HCT116 (cell line): ENCODE measurements at regions not wholly inside any gene's neighbourhood (a gene's known extent, or its start where the extent isn't known, plus 50 kb on each side); places are given as distances from the start of the nearest gene placed in this dataset.

Source experiments
- ATAC-seq: fragments of 200-7000 bp; cut with Tn5 transposase; 2 replicates; pipeline ENCODE4 v1.9.1; 2020; ENCODE audit warnings: mild to moderate bottlenecking, moderate library complexity
- BruUV-seq: library from RNA; stranded (reverse); fragments of 400-500 nt; replicated peaks from 2 replicates; lab custom pipeline; 2021; lab: Mats Ljungman, UMichigan
- CTCF ChIA-PET: fragments of 300-600 bp; sonication (Branson Sonifier 250); formaldehyde crosslinking; loops from one replicate; lab custom pipeline; 2021; ENCODE audit warnings: antibody characterized with exemption; lab: Charles Lee
- POLR2A ChIA-PET: fragments of 300-600, 350-600 bp; sonication (Branson Sonifier 250); formaldehyde crosslinking; loops from one replicate; lab custom pipeline; 2021; ENCODE audit warnings: antibody characterized with exemption; lab: Charles Lee
- RAD21 ChIA-PET, 2 experiments: fragments of 300-600 bp; sonication (Branson Sonifier 250); formaldehyde crosslinking; loops; one replicate each; lab custom pipeline; 2023; ENCODE audit warnings: low total read pairs in 2 of 2; ENCODE audit not compliant: uncharacterized antibody in 2 of 2, unreplicated experiment in 2 of 2, low non-redundant PET in 1 of 2; lab: Charles Lee
- DNase-seq: peaks from one replicate; pipeline ENCODE4 v3.0.0-alpha.2; 2010; ENCODE audit warnings: low read depth, low spot score
- H2AFZ ChIP-seq: fragments of 200-600 bp; shearing (Covaris generic), sonication (generic); 2 replicates; pipeline ENCODE4 v1.6.1; 2017; ENCODE audit warnings: low read depth, mixed run types, mixed read lengths, antibody characterized with exemption, low read length; ENCODE audit not compliant: poor library complexity, severe bottlenecking
- H3K27ac ChIP-seq: 2 replicates; pipeline ENCODE4 v1.5.1; 2012; ENCODE audit warnings: low read depth, low read length
- H3K27me3 ChIP-seq: fragments of 200-600 bp; sonication (generic); 2 replicates; pipeline ENCODE4 v1.6.1; 2016; ENCODE audit warnings: mixed run types, low read length, mixed read lengths; ENCODE audit not compliant: insufficient read depth
- H3K36me3 ChIP-seq, 2 experiments: fragments of 200-500 bp in 1 of 2; fragments of 200-600 bp in 1 of 2; sonication (Bioruptor generic) in 1 of 2; sonication (generic) in 1 of 2; 2 replicates each; pipeline versions ENCODE4 v1.5.1 to v1.6.1; 2014 to 2016; ENCODE audit warnings: low read length in 2 of 2, inconsistent platforms in 1 of 2, mixed read lengths in 1 of 2, mixed run types in 1 of 2; ENCODE audit not compliant: insufficient read depth in 2 of 2, control insufficient read depth in 1 of 2
- H3K4me1 ChIP-seq, 2 experiments: fragments of 200-600 bp in 1 of 2; sonication (generic) in 1 of 2; 2 replicates each; pipeline versions ENCODE4 v1.5.1 to v1.6.1; 2012 to 2017; ENCODE audit warnings: low read length in 2 of 2, inconsistent platforms in 1 of 2, mild to moderate bottlenecking in 1 of 2, mixed read lengths in 1 of 2, mixed run types in 1 of 2, moderate library complexity in 1 of 2; ENCODE audit not compliant: insufficient read depth in 2 of 2, control insufficient read depth in 1 of 2
- H3K4me2 ChIP-seq: fragments of 200-600 bp; sonication (generic); 2 replicates; pipeline ENCODE4 v1.6.1; 2017; ENCODE audit warnings: mixed run types, low read length, mixed read lengths
- H3K4me3 ChIP-seq, 2 experiments: fragments of 200-600 bp in 1 of 2; sonication (generic) in 1 of 2; replicated peaks in 1 of 2; 2 replicates each; pipeline ENCODE4 v1.5.1; 2011 to 2016; ENCODE audit warnings: low read length in 2 of 2, control low read depth in 1 of 2, low read depth in 1 of 2, mild to moderate bottlenecking in 1 of 2, mixed read lengths in 1 of 2, mixed run types in 1 of 2
- H3K79me2 ChIP-seq: fragments of 200-600 bp; sonication (generic); 2 replicates; pipeline ENCODE4 v1.6.1; 2017; ENCODE audit warnings: mild to moderate bottlenecking, mixed run types, low read length, moderate library complexity, mixed read lengths; ENCODE audit not compliant: insufficient read depth
- H3K9ac ChIP-seq: fragments of 200-600 bp; sonication (generic); 2 replicates; pipeline ENCODE4 v1.6.1; 2016; ENCODE audit warnings: low read length, mixed read lengths
- H3K9me2 ChIP-seq: fragments of 200-600 bp; sonication (generic), shearing (Covaris generic); 2 replicates; pipeline ENCODE4 v1.6.1; 2017; ENCODE audit warnings: mixed run types, mild to moderate bottlenecking, moderate library complexity; ENCODE audit not compliant: insufficient read depth
- H3K9me3 ChIP-seq, 2 experiments: fragments of 200-500 bp in 1 of 2; fragments of 200-600 bp in 1 of 2; sonication (Bioruptor generic) in 1 of 2; sonication (generic) in 1 of 2; 2 replicates each; pipeline ENCODE4 v1.6.1; 2014 to 2017; ENCODE audit warnings: low read length in 2 of 2, mixed read lengths in 2 of 2, inconsistent platforms in 1 of 2, low read depth in 1 of 2, mild to moderate bottlenecking in 1 of 2, mixed run types in 1 of 2, moderate library complexity in 1 of 2; ENCODE audit not compliant: control insufficient read depth in 1 of 2, insufficient read depth in 1 of 2
- H4K20me1 ChIP-seq: fragments of 200-600 bp; sonication (generic), shearing (Covaris generic); 2 replicates; pipeline ENCODE4 v1.6.1; 2017; ENCODE audit warnings: mixed run types, mild to moderate bottlenecking, moderate library complexity; ENCODE audit not compliant: insufficient read depth
- CEBPB ChIP-seq: IDR thresholded peaks from 2 replicates; pipeline ENCODE4 v1.6.1; 2012; ENCODE audit warnings: low read depth
- EGR1 ChIP-seq: IDR thresholded peaks from 2 replicates; pipeline ENCODE4 v1.6.1; 2012; ENCODE audit warnings: low read depth
- ELF1 ChIP-seq: IDR thresholded peaks from 2 replicates; pipeline ENCODE4 v1.6.1; 2012; ENCODE audit warnings: low read depth, borderline replicate concordance
- FOSL1 ChIP-seq: IDR thresholded peaks from 2 replicates; pipeline ENCODE4 v1.6.1; 2012; ENCODE audit warnings: low read depth
- JUND ChIP-seq: IDR thresholded peaks from 2 replicates; pipeline ENCODE4 v1.6.1; 2012
- POLR2AphosphoS5 ChIP-seq: IDR thresholded peaks from 2 replicates; pipeline ENCODE4 v1.6.1; 2011; ENCODE audit warnings: mild to moderate bottlenecking, low read depth, low read length, moderate library complexity
- YY1 ChIP-seq: IDR thresholded peaks from 2 replicates; pipeline ENCODE4 v1.6.1; 2011; ENCODE audit warnings: low read length, low read depth, moderate library complexity, mild to moderate bottlenecking; ENCODE audit not compliant: insufficient replicate concordance; ENCODE audit errors: extremely low read depth
- ZFX ChIP-seq: fragments of 450-650 bp; IDR thresholded peaks from 2 replicates; pipeline ENCODE4 v1.6.1; 2017
- ZNF274 ChIP-seq: fragments of 200-500 bp; sonication (Bioruptor generic); IDR thresholded peaks from 2 replicates; pipeline ENCODE4 v1.6.1; 2014; ENCODE audit warnings: mild to moderate bottlenecking, low read depth, low read length, inconsistent platforms
- intact Hi-C: fragments of 100-400 bp; cut with micrococcal nuclease; formaldehyde crosslinking; loops from 2 replicates; pipeline ENCODE4 v1.10.0; 2022
- TF ChIP-seq, protein P1 (sequence below): IDR thresholded peaks from 2 replicates; pipeline ENCODE4 v1.6.1; 2012; ENCODE audit warnings: low read depth
- TF ChIP-seq, protein P2 (sequence below), 3 experiments: fragments of 200-600 bp in 1 of 3; sonication (generic) in 1 of 3; IDR thresholded peaks in 2 of 3; conservative IDR thresholded peaks in 1 of 3; 2 replicates each; pipeline ENCODE4 v1.5.1; 2012 to 2017; ENCODE audit warnings: low read depth in 2 of 3, low read length in 2 of 3, antibody characterized with exemption in 1 of 3, borderline replicate concordance in 1 of 3, control low read depth in 1 of 3, mild to moderate bottlenecking in 1 of 3, mixed read lengths in 1 of 3, mixed run types in 1 of 3, moderate library complexity in 1 of 3; ENCODE audit not compliant: insufficient read depth in 1 of 3

DNA sequence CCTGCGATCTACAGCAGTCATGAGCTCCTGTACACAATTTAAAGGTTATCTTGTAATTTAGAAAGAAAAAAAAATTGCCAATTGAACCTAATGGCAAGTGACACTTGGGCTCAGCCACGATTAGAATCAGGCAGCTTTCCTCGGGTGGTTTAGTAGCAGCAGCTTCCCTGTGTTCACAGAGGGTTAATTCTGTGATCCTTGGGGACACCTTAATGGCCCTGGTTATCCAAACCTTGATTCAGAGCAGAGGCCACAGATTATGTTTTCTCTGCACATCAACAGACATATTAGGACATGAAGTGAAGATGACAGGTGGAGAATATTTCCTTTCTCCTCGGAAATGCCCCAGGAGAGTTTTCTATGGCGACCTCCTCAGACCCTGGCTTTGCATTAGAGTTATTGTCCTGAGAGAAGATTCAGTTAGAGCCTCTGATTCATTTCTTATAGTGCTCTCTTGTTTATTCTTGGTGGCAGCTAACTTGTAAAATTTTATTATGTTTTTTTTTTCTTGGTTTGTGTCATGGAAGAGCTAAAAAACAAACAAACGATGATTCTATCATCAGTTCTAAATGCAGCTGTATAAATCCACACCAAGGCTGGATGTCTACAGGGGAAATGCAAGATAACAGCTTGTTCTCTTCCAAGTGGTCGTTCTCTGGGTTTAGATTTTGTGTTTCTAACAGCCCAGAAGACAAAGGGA lies 351.2 kb upstream of the DYNLRB2 start (continued):
- TF ChIP-seq, protein P1, sequence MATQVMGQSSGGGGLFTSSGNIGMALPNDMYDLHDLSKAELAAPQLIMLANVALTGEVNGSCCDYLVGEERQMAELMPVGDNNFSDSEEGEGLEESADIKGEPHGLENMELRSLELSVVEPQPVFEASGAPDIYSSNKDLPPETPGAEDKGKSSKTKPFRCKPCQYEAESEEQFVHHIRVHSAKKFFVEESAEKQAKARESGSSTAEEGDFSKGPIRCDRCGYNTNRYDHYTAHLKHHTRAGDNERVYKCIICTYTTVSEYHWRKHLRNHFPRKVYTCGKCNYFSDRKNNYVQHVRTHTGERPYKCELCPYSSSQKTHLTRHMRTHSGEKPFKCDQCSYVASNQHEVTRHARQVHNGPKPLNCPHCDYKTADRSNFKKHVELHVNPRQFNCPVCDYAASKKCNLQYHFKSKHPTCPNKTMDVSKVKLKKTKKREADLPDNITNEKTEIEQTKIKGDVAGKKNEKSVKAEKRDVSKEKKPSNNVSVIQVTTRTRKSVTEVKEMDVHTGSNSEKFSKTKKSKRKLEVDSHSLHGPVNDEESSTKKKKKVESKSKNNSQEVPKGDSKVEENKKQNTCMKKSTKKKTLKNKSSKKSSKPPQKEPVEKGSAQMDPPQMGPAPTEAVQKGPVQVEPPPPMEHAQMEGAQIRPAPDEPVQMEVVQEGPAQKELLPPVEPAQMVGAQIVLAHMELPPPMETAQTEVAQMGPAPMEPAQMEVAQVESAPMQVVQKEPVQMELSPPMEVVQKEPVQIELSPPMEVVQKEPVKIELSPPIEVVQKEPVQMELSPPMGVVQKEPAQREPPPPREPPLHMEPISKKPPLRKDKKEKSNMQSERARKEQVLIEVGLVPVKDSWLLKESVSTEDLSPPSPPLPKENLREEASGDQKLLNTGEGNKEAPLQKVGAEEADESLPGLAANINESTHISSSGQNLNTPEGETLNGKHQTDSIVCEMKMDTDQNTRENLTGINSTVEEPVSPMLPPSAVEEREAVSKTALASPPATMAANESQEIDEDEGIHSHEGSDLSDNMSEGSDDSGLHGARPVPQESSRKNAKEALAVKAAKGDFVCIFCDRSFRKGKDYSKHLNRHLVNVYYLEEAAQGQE, result no peak
- TF ChIP-seq, protein P2, sequence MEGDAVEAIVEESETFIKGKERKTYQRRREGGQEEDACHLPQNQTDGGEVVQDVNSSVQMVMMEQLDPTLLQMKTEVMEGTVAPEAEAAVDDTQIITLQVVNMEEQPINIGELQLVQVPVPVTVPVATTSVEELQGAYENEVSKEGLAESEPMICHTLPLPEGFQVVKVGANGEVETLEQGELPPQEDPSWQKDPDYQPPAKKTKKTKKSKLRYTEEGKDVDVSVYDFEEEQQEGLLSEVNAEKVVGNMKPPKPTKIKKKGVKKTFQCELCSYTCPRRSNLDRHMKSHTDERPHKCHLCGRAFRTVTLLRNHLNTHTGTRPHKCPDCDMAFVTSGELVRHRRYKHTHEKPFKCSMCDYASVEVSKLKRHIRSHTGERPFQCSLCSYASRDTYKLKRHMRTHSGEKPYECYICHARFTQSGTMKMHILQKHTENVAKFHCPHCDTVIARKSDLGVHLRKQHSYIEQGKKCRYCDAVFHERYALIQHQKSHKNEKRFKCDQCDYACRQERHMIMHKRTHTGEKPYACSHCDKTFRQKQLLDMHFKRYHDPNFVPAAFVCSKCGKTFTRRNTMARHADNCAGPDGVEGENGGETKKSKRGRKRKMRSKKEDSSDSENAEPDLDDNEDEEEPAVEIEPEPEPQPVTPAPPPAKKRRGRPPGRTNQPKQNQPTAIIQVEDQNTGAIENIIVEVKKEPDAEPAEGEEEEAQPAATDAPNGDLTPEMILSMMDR (IDR thresholded peaks at IDR 0.05 in 2 of 3, conservative IDR thresholded peaks at IDR 0.05 in 1 of 3; ENCODE audit: borderline replicate concordance in 1 of 3, insufficient read depth in 1 of 3, low read depth in 2 of 3, low read length in 2 of 3), result no peak
- TF ChIP-seq JUND, result no peak

GRCh38 chr16:80176114-80176513 lies 364.7 kb upstream of the DYNLRB2 start:
- ATAC-seq (no peak), DNase-seq (no peak)
- Histone ChIP-seq H4K20me1 (no peaks in the 10 kb centered on the region), H2AFZ (no peak overlapping the region), H3K27me3 (no peaks in the 10 kb centered on the region), H3K4me2 (no peak overlapping the region), H3K4me3 (no peak overlapping the region), H3K9me3 (peaks cover 42 to 55% of the 10 kb centered on the region in 2 experiments; a peak in 3 of 4 replicates), H3K9ac (no peak overlapping the region), H3K27ac (no peak overlapping the region), H3K36me3 (no peaks in the 10 kb centered on the region), H3K9me2 (no peaks in the 10 kb centered on the region), H3K4me1 (no peaks in the 10 kb centered on the region), H3K79me2 (no peaks in the 10 kb centered on the region)
- RAD21 ChIA-PET, result no interaction called here
- CTCF ChIA-PET, result no interaction called here
- POLR2A ChIA-PET, result no interaction called here
- intact Hi-C loops, result no loop called here
- no TSS peak for BruUV-seq
- no peak for TF ChIP-seq ELF1
- TF ChIP-seq YY1, result no peak
- TF ChIP-seq POLR2AphosphoS5, result no peak
- TF ChIP-seq, protein P1, result no peak
- no peak for TF ChIP-seq ZNF274
- TF ChIP-seq, protein P2 (IDR thresholded peaks at IDR 0.05 in 2 of 3, conservative IDR thresholded peaks at IDR 0.05 in 1 of 3; ENCODE audit: borderline replicate concordance in 1 of 3, insufficient read depth in 1 of 3, low read depth in 2 of 3, low read length in 2 of 3), result no peak
- no peak for TF ChIP-seq FOSL1
- TF ChIP-seq CEBPB, result no peak
- TF ChIP-seq EGR1, result no peak
- TF ChIP-seq ZFX, result no peak
